A549 (cell line): ENCODE measurements at regions not wholly inside any gene's neighbourhood (a gene's known extent, or its start where the extent isn't known, plus 50 kb on each side); places are given as distances from the start of the nearest gene placed in this dataset.

ENCODE experiments used
- ATAC-seq, 2 experiments: fragments of 200-7000 bp in 1 of 2; fragments of >200 bp in 1 of 2; cut with Nextera tagmentation in 1 of 2; cut with Tn5 transposase in 1 of 2; 3 replicates each; pipeline versions ENCODE4 v1.8.0 to v1.9.1; 2018 to 2020; ENCODE audit warnings: mild to moderate bottlenecking in 1 of 2, moderate library complexity in 1 of 2
- CTCF ChIA-PET: fragments of 300-600 bp; sonication (Branson Sonifier 250); formaldehyde crosslinking; extraction: SDS; loops from one replicate; lab custom pipeline; 2021; ENCODE audit warnings: antibody characterized with exemption, inconsistent platforms; lab: Yijun Ruan, JAX
- POLR2A ChIA-PET: fragments of 350-600 bp; formaldehyde crosslinking; extraction: SDS; loops from one replicate; lab custom pipeline; 2021; ENCODE audit warnings: antibody characterized with exemption, inconsistent platforms; lab: Yijun Ruan, JAX
- DNase-seq, 2 experiments: peaks; one replicate each; pipeline versions ENCODE4 v3.0.0 to v3.0.0-alpha.2; 2011 to 2016; ENCODE audit warnings: low read depth in 1 of 2, low spot score in 1 of 2
- FAIRE-seq: peaks from 2 replicates; lab custom pipeline; 2011; peaks lifted over from hg19 to GRCh38; lab: Jason Lieb, UNC
- H3K27ac ChIP-seq, 2 experiments: fragments of >200 bp; sonication (Bioruptor Twin); formaldehyde crosslinking; 3 replicates each; pipeline ENCODE4 v1.5.1; 2016 to 2017
- H3K4me1 ChIP-seq: fragments of >200 bp; sonication (Bioruptor Twin); formaldehyde crosslinking; 3 replicates; pipeline ENCODE4 v1.6.1; 2016
- H3K4me2 ChIP-seq: fragments of >200 bp; sonication (Bioruptor Twin); formaldehyde crosslinking; 3 replicates; pipeline ENCODE4 v1.6.1; 2016
- H3K4me3 ChIP-seq: fragments of >200 bp; sonication (Bioruptor Twin); formaldehyde crosslinking; 3 replicates; pipeline ENCODE4 v1.5.1; 2016
- H3K9me3 ChIP-seq: fragments of >200 bp; sonication (Bioruptor Twin); formaldehyde crosslinking; 3 replicates; pipeline ENCODE4 v1.6.1; 2016
- ATOH8 ChIP-seq: fragments of 250-450 bp; sonication (Bioruptor Pico); IDR thresholded peaks from 2 replicates; pipeline ENCODE4 v1.5.0; 2020; ENCODE audit warnings: low read depth, mild to moderate bottlenecking, moderate library complexity
- HOXB13 ChIP-seq: fragments of 250-450 bp; sonication (Bioruptor Pico); IDR thresholded peaks from 2 replicates; pipeline ENCODE4 v1.5.0; 2020; ENCODE audit warnings: low read depth, mild to moderate bottlenecking, moderate library complexity
- MAFK ChIP-seq: fragments of 450-650 bp; IDR thresholded peaks from 2 replicates; pipeline ENCODE4 v1.6.1; 2014; ENCODE audit not compliant: partially characterized antibody
- NPAS2 ChIP-seq: fragments of 250-450 bp; sonication (Bioruptor Pico); IDR thresholded peaks from 2 replicates; pipeline ENCODE4 v1.8.0; 2022; ENCODE audit warnings: mild to moderate bottlenecking, moderate library complexity, borderline replicate concordance
- RCOR1 ChIP-seq: fragments of 150-350 bp; IDR thresholded peaks from 2 replicates; pipeline ENCODE4 v1.6.1; 2014; ENCODE audit warnings: antibody characterized with exemption, low read length, low read depth
- WGBS: methylation state at CpG from one replicate; pipeline ENCODE4 v1.1.6; 2017; ENCODE audit errors: missing lambda C conversion rate; 5-methylcytosine and 5-hydroxymethylcytosine counted together
- small RNA-seq, 6 experiments: library from RNA; depleted of rRNA; stranded (forward); fragments of <200 nt; gene quantifications; one replicate each; pipeline ENCODE3, GENCODE V24; 2012

- peak overlapping the region; percentile 48 for H3K4me2 ChIP-seq
- no peak for TF ChIP-seq RCOR1
- no peak for TF ChIP-seq MAFK
- no peak for TF ChIP-seq HOXB13 (CRISPR knock-in tag)
- no peak for TF ChIP-seq ATOH8 (CRISPR knock-in tag)
- TF ChIP-seq NPAS2 = no peak
- ATAC-seq (no peak), DNase-seq (no peak), FAIRE-seq (no peak)
- H3K27ac ChIP-seq = no peak overlapping the region
- POLR2A ChIA-PET = no interaction called here
- CTCF ChIA-PET = interaction anchor here (1.6 kb wide), 1 partner anchor 679 kb away, joined by 5 read pairs; no protein-coding TSS in a partner anchor
- peaks cover 32% of the 10 kb centered on the region for H3K4me1 ChIP-seq
- no peaks in the 10 kb centered on the region for H3K9me3 ChIP-seq
- 75% methylated on average over 5 of the region's 5 CpGs for WGBS
- no peak overlapping the region for H3K4me3 ChIP-seq
These were observed 50.5 kb upstream of the CREB1 start for GRCh38 chr2:207479198-207479785.

Small RNAs in the stretch of these regions (small RNA-seq; reads per million reads assigned to genes)
- gene MIR1302-4 = 0 reads per million in 6 experiments
